Lower leg skin (tissue), 4 donors: ENCODE measurements at regions not wholly inside any gene's neighbourhood (a gene's known extent, or its start where the extent isn't known, plus 50 kb on each side); places are given as distances from the start of the nearest gene placed in this dataset.
"Not testable (repeated sequence)": the region's sequence is repeated elsewhere in the genome, so short reads cannot be mapped to it uniquely, and the experiment has no call there.

Experiments
- DNase-seq, 2 donors: peaks; one replicate each; pipeline ENCODE4 v3.0.0-alpha.2; 2019; ENCODE audit warnings: low spot score in 2 of 2
- H3K4me3 ChIP-seq: fragments of 200-600 bp; sonication (generic); 2 replicates; pipeline ENCODE4 v1.5.1; 2017; ENCODE audit warnings: mild to moderate bottlenecking, low read depth; ENCODE audit not compliant: poor library complexity, severe bottlenecking
- POLR2A ChIP-seq, 2 donors: fragments of 450-650 bp; IDR thresholded peaks; one replicate each; pipeline ENCODE4 v1.6.1; 2016 to 2017; ENCODE audit warnings: antibody characterized with exemption in 2 of 2, mild to moderate bottlenecking in 1 of 2, moderate library complexity in 1 of 2
- WGBS, 2 donors: methylation state at CpG; one replicate each; pipeline ENCODE4 v1.1.5; 2018; 5-methylcytosine and 5-hydroxymethylcytosine counted together
- intact Hi-C: fragments of 100-400 bp; cut with DNase I; formaldehyde crosslinking; loops from one replicate; pipeline ENCODE4 v1.15.0; 2023; ENCODE audit warnings: low total_unique reads
- TF ChIP-seq, protein P1 (sequence below), 3 donors: fragments of 450-650 bp; IDR thresholded peaks; one replicate each; pipeline ENCODE4 v1.5.1; 2016; ENCODE audit warnings: antibody characterized with exemption in 3 of 3, mild to moderate bottlenecking in 3 of 3, moderate library complexity in 2 of 3

- TF ChIP-seq, protein P1, sequence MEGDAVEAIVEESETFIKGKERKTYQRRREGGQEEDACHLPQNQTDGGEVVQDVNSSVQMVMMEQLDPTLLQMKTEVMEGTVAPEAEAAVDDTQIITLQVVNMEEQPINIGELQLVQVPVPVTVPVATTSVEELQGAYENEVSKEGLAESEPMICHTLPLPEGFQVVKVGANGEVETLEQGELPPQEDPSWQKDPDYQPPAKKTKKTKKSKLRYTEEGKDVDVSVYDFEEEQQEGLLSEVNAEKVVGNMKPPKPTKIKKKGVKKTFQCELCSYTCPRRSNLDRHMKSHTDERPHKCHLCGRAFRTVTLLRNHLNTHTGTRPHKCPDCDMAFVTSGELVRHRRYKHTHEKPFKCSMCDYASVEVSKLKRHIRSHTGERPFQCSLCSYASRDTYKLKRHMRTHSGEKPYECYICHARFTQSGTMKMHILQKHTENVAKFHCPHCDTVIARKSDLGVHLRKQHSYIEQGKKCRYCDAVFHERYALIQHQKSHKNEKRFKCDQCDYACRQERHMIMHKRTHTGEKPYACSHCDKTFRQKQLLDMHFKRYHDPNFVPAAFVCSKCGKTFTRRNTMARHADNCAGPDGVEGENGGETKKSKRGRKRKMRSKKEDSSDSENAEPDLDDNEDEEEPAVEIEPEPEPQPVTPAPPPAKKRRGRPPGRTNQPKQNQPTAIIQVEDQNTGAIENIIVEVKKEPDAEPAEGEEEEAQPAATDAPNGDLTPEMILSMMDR (IDR thresholded peaks at IDR 0.05), result no peak
- no peak for TF ChIP-seq POLR2A (IDR thresholded peaks at IDR 0.05)
- 88 to 90% methylated on average over 3 of the region's 3 CpGs for WGBS, 2 donors
- no peak overlapping the region for H3K4me3 ChIP-seq
- intact Hi-C loops, result no loop called here
- DNase-seq, result no peak
Measured at GRCh38 chr20:55530763-55531162, 474.6 kb downstream of the CBLN4 start.

DNA sequence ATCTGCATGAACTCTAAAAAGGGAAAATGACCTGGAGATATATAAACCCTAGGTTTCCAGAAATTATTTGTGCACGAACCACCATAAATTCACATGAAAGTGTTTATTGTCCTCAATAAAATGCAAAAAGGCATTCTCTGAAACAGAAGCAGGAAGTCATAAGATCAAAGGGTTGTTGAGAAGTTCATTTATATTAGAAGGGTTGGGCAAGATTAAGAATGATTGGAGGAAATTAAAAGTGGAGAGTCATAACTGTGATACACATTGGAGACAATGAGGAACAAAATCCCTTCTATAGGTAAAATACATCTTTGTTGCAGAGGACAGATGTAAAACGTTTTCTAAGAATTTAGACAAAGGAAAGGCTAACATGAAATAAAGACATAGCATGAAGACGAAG lies 476.8 kb downstream of the CBLN4 start:
- no peak overlapping the region for H3K4me3 ChIP-seq
- intact Hi-C loops, result no loop called here
- DNase-seq, result no peak
- no peak for TF ChIP-seq POLR2A (IDR thresholded peaks at IDR 0.05)
- TF ChIP-seq, protein P1 (IDR thresholded peaks at IDR 0.05), result no peak
- 34 to 44% methylated on average over 3 of the region's 3 CpGs for WGBS, 2 donors

GRCh38 chr20:55522296-55522815 lies 483.0 kb downstream of the CBLN4 start:
- intact Hi-C loops, result no loop called here
- 74 to 90% methylated on average over 4 of the region's 4 CpGs for WGBS, 2 donors
- no peak overlapping the region for H3K4me3 ChIP-seq
- TF ChIP-seq, protein P1 (IDR thresholded peaks at IDR 0.05), result no peak
- TF ChIP-seq POLR2A (IDR thresholded peaks at IDR 0.05), result no peak
- DNase-seq, result no peak

DNA sequence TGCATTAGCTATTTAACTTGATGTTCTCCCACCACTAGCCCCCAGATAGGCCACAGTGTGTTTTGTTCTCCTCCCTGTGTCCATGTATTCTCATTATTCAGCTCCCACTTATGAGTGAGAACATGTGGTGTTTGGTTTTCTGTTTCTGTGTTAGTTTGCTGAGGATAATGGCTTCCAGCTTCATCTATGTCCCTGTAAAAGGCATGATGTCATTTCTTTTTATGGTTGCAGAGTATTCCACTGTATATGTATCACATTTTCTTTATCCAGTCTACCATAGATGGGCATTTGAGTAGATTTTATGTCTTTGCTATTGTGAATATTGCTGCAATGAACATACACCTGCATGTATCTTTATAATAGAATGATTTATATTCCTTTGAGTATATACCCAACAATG lies 487.7 kb downstream of the CBLN4 start:
- DNase-seq, H3K4me3 ChIP-seq, intact Hi-C loops: not testable (repeated sequence)

GRCh38 chr20:55515832-55516231 lies 489.5 kb downstream of the CBLN4 start:
- H3K4me3 ChIP-seq, result no peak overlapping the region
- TF ChIP-seq POLR2A (IDR thresholded peaks at IDR 0.05), result no peak
- TF ChIP-seq, protein P1 (IDR thresholded peaks at IDR 0.05), result no peak
- WGBS, 2 donors, result 75 to 78% methylated on average over 3 of the region's 3 CpGs
- no peak for DNase-seq
- intact Hi-C loops, result no loop called here

DNA sequence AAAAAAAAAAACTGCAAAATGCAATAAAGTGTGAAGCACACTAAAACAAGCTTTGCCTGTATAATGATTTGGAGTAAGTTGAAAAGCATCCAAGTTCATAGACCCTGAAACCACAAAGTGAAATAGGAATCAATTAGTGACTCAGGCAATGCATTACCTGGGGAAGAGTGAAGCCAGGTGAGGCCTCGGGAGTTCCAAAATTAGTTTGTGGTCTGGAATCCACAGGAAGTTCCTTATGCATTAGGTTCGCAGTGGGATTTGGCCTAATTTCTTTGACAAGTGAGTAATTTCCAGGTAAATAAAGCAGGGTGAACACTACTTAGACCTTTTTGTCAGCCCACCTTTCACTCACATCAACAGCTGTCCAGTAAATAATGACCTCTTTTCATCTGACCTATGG lies 490.8 kb downstream of the CBLN4 start:
- no peak overlapping the region for H3K4me3 ChIP-seq
- DNase-seq, result no peak
- intact Hi-C loops, result no loop called here
- WGBS, 2 donors, result 70 to 72% methylated on average over 2 of the region's 2 CpGs
- no peak for TF ChIP-seq POLR2A (IDR thresholded peaks at IDR 0.05)
- TF ChIP-seq, protein P1 (IDR thresholded peaks at IDR 0.05), result no peak
